ENCODE measurements at regions not wholly inside any gene's neighbourhood (a gene's known extent, or its start where the extent isn't known, plus 50 kb on each side); places are given as distances from the start of the nearest gene placed in this dataset.

DNA sequence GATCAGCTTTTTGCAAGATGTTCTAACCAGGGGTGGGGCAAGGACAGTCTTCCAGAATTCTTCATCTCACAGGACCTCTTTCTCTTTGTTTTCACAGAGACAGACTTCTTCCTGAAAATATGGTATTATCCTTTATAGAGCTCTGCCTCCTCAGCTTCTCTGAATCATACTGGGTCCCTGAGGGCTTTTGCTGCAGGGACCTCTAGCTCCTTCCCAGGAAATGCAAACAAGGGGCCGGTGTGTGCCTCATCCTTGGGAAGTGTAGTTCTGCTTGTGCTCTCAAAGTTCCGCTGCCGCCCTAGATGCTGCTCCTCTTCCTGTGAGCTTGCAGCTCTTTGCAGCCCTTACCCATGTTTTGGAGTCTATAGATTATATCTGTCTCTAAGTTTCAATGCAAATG is 99.5 kb upstream of the NPAS2 start:
- H3K27me3 ChIP-seq (ENCODE audit: insufficient read depth, low read length): peaks cover 34% of the 10 kb centered on the region
- no peaks in the 10 kb centered on the region for H3K9me3 ChIP-seq (ENCODE audit: low read depth, low read length)
- TF ChIP-seq, protein P1, sequence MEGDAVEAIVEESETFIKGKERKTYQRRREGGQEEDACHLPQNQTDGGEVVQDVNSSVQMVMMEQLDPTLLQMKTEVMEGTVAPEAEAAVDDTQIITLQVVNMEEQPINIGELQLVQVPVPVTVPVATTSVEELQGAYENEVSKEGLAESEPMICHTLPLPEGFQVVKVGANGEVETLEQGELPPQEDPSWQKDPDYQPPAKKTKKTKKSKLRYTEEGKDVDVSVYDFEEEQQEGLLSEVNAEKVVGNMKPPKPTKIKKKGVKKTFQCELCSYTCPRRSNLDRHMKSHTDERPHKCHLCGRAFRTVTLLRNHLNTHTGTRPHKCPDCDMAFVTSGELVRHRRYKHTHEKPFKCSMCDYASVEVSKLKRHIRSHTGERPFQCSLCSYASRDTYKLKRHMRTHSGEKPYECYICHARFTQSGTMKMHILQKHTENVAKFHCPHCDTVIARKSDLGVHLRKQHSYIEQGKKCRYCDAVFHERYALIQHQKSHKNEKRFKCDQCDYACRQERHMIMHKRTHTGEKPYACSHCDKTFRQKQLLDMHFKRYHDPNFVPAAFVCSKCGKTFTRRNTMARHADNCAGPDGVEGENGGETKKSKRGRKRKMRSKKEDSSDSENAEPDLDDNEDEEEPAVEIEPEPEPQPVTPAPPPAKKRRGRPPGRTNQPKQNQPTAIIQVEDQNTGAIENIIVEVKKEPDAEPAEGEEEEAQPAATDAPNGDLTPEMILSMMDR (IDR thresholded peaks at IDR 0.05; ENCODE audit: extremely low read depth, low read depth, low read length): no peak
- H3K27ac ChIP-seq (ENCODE audit: low read depth, low read length): no peak overlapping the region
- H3K36me3 ChIP-seq (ENCODE audit: insufficient read depth, low read length): no peaks in the 10 kb centered on the region
- no peaks in the 10 kb centered on the region for H4K20me1 ChIP-seq (ENCODE audit: insufficient read depth, low read length)
- H3K4me2 ChIP-seq (ENCODE audit: insufficient read depth, low read length): no peak overlapping the region
- H3K4me3 ChIP-seq (ENCODE audit: insufficient read depth, low read length): no peak overlapping the region
- H3K4me1 ChIP-seq (ENCODE audit: insufficient read depth, low read length): peaks cover 2% of the 10 kb centered on the region
- no peaks in the 10 kb centered on the region for H3K79me2 ChIP-seq (ENCODE audit: insufficient read depth, low read length)
- no peak for DNase-seq (ENCODE audit: insufficient read length, low spot score, missing footprints)
- no peak overlapping the region for H2AFZ ChIP-seq (ENCODE audit: low read length)

- Histone ChIP-seq H3K4me3 (ENCODE audit: insufficient read depth, low read length) (no peak overlapping the region), H3K79me2 (ENCODE audit: insufficient read depth, low read length) (no peaks in the 10 kb centered on the region), H3K27ac (ENCODE audit: low read depth, low read length) (no peak overlapping the region), H3K36me3 (ENCODE audit: insufficient read depth, low read length) (no peaks in the 10 kb centered on the region), H3K27me3 (ENCODE audit: insufficient read depth, low read length) (peaks cover 37% of the 10 kb centered on the region), H2AFZ (ENCODE audit: low read length) (no peak overlapping the region), H3K4me2 (ENCODE audit: insufficient read depth, low read length) (no peak overlapping the region), H4K20me1 (ENCODE audit: insufficient read depth, low read length) (no peaks in the 10 kb centered on the region), H3K4me1 (ENCODE audit: insufficient read depth, low read length) (peaks cover 2% of the 10 kb centered on the region), H3K9me3 (ENCODE audit: low read depth, low read length) (no peaks in the 10 kb centered on the region)
- TF ChIP-seq, protein P1 (IDR thresholded peaks at IDR 0.05; ENCODE audit: extremely low read depth, low read depth, low read length): no peak
- DNase-seq (ENCODE audit: insufficient read length, low spot score, missing footprints): no peak
Measured at GRCh38 chr2:100721693-100722092, 98.2 kb upstream of the NPAS2 start.

GRCh38 chr2:100722125-100722524 is 97.8 kb upstream of the NPAS2 start:
- Histone ChIP-seq H2AFZ (ENCODE audit: low read length) (no peak overlapping the region), H3K4me1 (ENCODE audit: insufficient read depth, low read length) (peaks cover 2% of the 10 kb centered on the region), H3K27ac (ENCODE audit: low read depth, low read length) (no peak overlapping the region), H3K27me3 (ENCODE audit: insufficient read depth, low read length) (peaks cover 41% of the 10 kb centered on the region), H3K4me2 (ENCODE audit: insufficient read depth, low read length) (no peak overlapping the region), H3K9me3 (ENCODE audit: low read depth, low read length) (no peaks in the 10 kb centered on the region), H3K36me3 (ENCODE audit: insufficient read depth, low read length) (no peaks in the 10 kb centered on the region), H4K20me1 (ENCODE audit: insufficient read depth, low read length) (no peaks in the 10 kb centered on the region), H3K79me2 (ENCODE audit: insufficient read depth, low read length) (no peaks in the 10 kb centered on the region), H3K4me3 (ENCODE audit: insufficient read depth, low read length) (no peak overlapping the region)
- TF ChIP-seq, protein P1 (IDR thresholded peaks at IDR 0.05; ENCODE audit: extremely low read depth, low read depth, low read length): no peak
- no peak for DNase-seq (ENCODE audit: insufficient read length, low spot score, missing footprints)

DNA sequence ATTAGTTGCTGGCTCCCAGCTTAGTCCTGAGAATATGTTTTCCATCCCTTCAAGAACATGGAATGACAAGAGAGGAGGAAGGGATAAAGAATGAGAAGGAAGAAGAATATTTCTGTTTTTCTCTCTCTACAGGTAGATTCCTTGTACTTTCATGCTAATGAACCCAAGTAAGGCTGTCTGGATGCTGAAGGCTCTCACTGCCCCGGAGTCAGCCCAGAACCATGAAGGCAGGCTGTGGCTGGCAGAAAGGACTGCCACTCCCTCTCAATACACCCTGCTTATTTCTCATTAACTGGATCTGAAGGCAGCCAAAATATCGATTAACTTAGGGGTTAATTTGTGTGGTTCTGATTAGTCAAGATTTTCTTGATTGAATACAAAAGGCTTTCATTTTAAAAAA is 93.1 kb upstream of the NPAS2 start:
- Histone ChIP-seq H3K27ac (ENCODE audit: low read depth, low read length) (no peak overlapping the region), H3K4me2 (ENCODE audit: insufficient read depth, low read length) (no peak overlapping the region), H3K9me3 (ENCODE audit: low read depth, low read length) (no peaks in the 10 kb centered on the region), H3K4me1 (ENCODE audit: insufficient read depth, low read length) (peaks cover 9% of the 10 kb centered on the region), H3K36me3 (ENCODE audit: insufficient read depth, low read length) (no peaks in the 10 kb centered on the region), H2AFZ (ENCODE audit: low read length) (no peak overlapping the region), H4K20me1 (ENCODE audit: insufficient read depth, low read length) (no peaks in the 10 kb centered on the region), H3K4me3 (ENCODE audit: insufficient read depth, low read length) (no peak overlapping the region), H3K27me3 (ENCODE audit: insufficient read depth, low read length) (peaks cover 32% of the 10 kb centered on the region), H3K79me2 (ENCODE audit: insufficient read depth, low read length) (no peaks in the 10 kb centered on the region)
- TF ChIP-seq, protein P1 (IDR thresholded peaks at IDR 0.05; ENCODE audit: extremely low read depth, low read depth, low read length): no peak
- DNase-seq (ENCODE audit: insufficient read length, low spot score, missing footprints): no peak

Data from osteoblast (primary cell).